Tibial artery (tissue), 4 donors: ENCODE measurements at regions not wholly inside any gene's neighbourhood (a gene's known extent, or its start where the extent isn't known, plus 50 kb on each side); places are given as distances from the start of the nearest gene placed in this dataset.

Experiments used
- DNase-seq, 2 donors: peaks; one replicate each; pipeline ENCODE4 v3.0.0-alpha.2; 2019
- H3K27ac ChIP-seq, 2 donors: fragments of 200-600 bp; sonication (generic) in 1 of 2; 1 replicate in 1 of 2; 2 replicates in 1 of 2; pipeline ENCODE4 v1.5.1; 2018 to 2019; ENCODE audit warnings: mild to moderate bottlenecking in 1 of 2
- H3K27me3 ChIP-seq, 2 donors: fragments of 200-600 bp; sonication (generic) in 1 of 2; one replicate each; pipeline versions ENCODE4 v1.5.1 to v1.6.0; 2016 to 2019
- H3K36me3 ChIP-seq, 3 donors: fragments of 200-600 bp; sonication (generic) in 2 of 3; one replicate each; pipeline ENCODE4 v1.5.1; 2016 to 2019; ENCODE audit warnings: mild to moderate bottlenecking in 2 of 3
- H3K4me1 ChIP-seq, 4 donors: fragments of 200-600 bp; sonication (generic) in 2 of 4; 1 replicate in 3 of 4; 2 replicates in 1 of 4; pipeline ENCODE4 v1.5.1; 2016 to 2019
- H3K4me3 ChIP-seq, 2 donors: fragments of 200-600 bp; sonication (generic) in 1 of 2; 1 replicate in 1 of 2; 2 replicates in 1 of 2; pipeline ENCODE4 v1.5.1; 2018 to 2019; ENCODE audit warnings: mild to moderate bottlenecking in 2 of 2
- H3K9me3 ChIP-seq, 3 donors: fragments of 200-600 bp; sonication (generic) in 1 of 3; one replicate each; pipeline ENCODE4 v1.5.1; 2016 to 2019
- CTCF ChIP-seq, 2 experiments: fragments of 200-600 bp in 1 of 2; fragments of 450-650 bp in 1 of 2; IDR thresholded peaks; one replicate each; pipeline ENCODE4 v1.5.1; 2017 to 2019; ENCODE audit warnings: antibody characterized with exemption in 2 of 2, mild to moderate bottlenecking in 1 of 2, moderate library complexity in 1 of 2
- intact Hi-C: fragments of 100-400 bp; cut with DNase I; formaldehyde crosslinking; loops from one replicate; pipeline ENCODE4 v1.15.0; 2023; ENCODE audit warnings: low total_unique reads

- no peaks in the 10 kb centered on the region for H3K9me3 ChIP-seq
- H3K36me3 ChIP-seq, result no peaks in the 10 kb centered on the region
- H3K27me3 ChIP-seq, result no peaks in the 10 kb centered on the region
- no peak overlapping the region for H3K4me3 ChIP-seq
- intact Hi-C loops, result no loop called here
- no peak for TF ChIP-seq CTCF (IDR thresholded peaks at IDR 0.05)
- H3K27ac ChIP-seq, result no peak overlapping the region
- DNase-seq, result no peak
- H3K4me1 ChIP-seq, result no peaks in the 10 kb centered on the region
These were observed 567.7 kb downstream of the TLR4 start for GRCh38 chr9:118271936-118272335.

GRCh38 chr9:118273048-118273447, 568.8 kb downstream of the TLR4 start:
- no peaks in the 10 kb centered on the region for H3K36me3 ChIP-seq
- H3K27ac ChIP-seq, result no peak overlapping the region
- no peak for TF ChIP-seq CTCF (IDR thresholded peaks at IDR 0.05)
- H3K4me3 ChIP-seq, result no peak overlapping the region
- DNase-seq, result no peak
- no peaks in the 10 kb centered on the region for H3K4me1 ChIP-seq
- H3K27me3 ChIP-seq, result no peaks in the 10 kb centered on the region
- H3K9me3 ChIP-seq, result no peaks in the 10 kb centered on the region
- intact Hi-C loops, result no loop called here

- no peaks in the 10 kb centered on the region for H3K27me3 ChIP-seq
- no peak for DNase-seq
- no peaks in the 10 kb centered on the region for H3K9me3 ChIP-seq
- H3K4me1 ChIP-seq, result no peaks in the 10 kb centered on the region
- no peaks in the 10 kb centered on the region for H3K36me3 ChIP-seq
- H3K27ac ChIP-seq, result no peak overlapping the region
- intact Hi-C loops, result no loop called here
- no peak overlapping the region for H3K4me3 ChIP-seq
- TF ChIP-seq CTCF (IDR thresholded peaks at IDR 0.05), result no peak
These were observed 572.6 kb downstream of the TLR4 start for GRCh38 chr9:118276784-118277183.

- intact Hi-C loops, result no loop called here
- Histone ChIP-seq H3K27me3 (no peaks in the 10 kb centered on the region), H3K4me1 (no peaks in the 10 kb centered on the region), H3K36me3 (no peaks in the 10 kb centered on the region), H3K4me3 (no peak overlapping the region), H3K27ac (no peak overlapping the region), H3K9me3 (no peaks in the 10 kb centered on the region)
- no peak for TF ChIP-seq CTCF (IDR thresholded peaks at IDR 0.05)
- no peak for DNase-seq
These were observed 577.6 kb downstream of the TLR4 start for GRCh38 chr9:118281772-118282171.

GRCh38 chr9:118283488-118283887, 579.3 kb downstream of the TLR4 start:
- no peaks in the 10 kb centered on the region for H3K4me1 ChIP-seq
- no peak overlapping the region for H3K4me3 ChIP-seq
- no peak for TF ChIP-seq CTCF (IDR thresholded peaks at IDR 0.05)
- DNase-seq, result no peak
- H3K36me3 ChIP-seq, result no peaks in the 10 kb centered on the region
- H3K9me3 ChIP-seq, result no peaks in the 10 kb centered on the region
- intact Hi-C loops, result no loop called here
- no peaks in the 10 kb centered on the region for H3K27me3 ChIP-seq
- no peak overlapping the region for H3K27ac ChIP-seq

GRCh38 chr9:118290116-118290515, 585.9 kb downstream of the TLR4 start:
- intact Hi-C loops, result no loop called here
- Histone ChIP-seq H3K36me3 (no peaks in the 10 kb centered on the region), H3K27me3 (no peaks in the 10 kb centered on the region), H3K9me3 (peaks cover 0 to 3% (median 0%) of the 10 kb centered on the region in 3 donors), H3K4me3 (no peak overlapping the region), H3K27ac (no peak overlapping the region), H3K4me1 (no peaks in the 10 kb centered on the region)
- TF ChIP-seq CTCF (IDR thresholded peaks at IDR 0.05), result no peak
- no peak for DNase-seq
